ENCODE measurements at regions not wholly inside any gene's neighbourhood (a gene's known extent, or its start where the extent isn't known, plus 50 kb on each side); places are given as distances from the start of the nearest gene placed in this dataset.

GRCh38 chr17:5952518-5952917 lies 117.7 kb upstream of the WSCD1 start:
- Histone ChIP-seq H3K4me3 (ENCODE audit: low read depth, low read length) (no peak overlapping the region), H3K4me1 (ENCODE audit: control insufficient read depth, insufficient read depth, low read length) (no peaks in the 10 kb centered on the region), H3K9ac (ENCODE audit: low read depth, low read length) (no peak overlapping the region), H3K36me3 (ENCODE audit: control insufficient read depth, insufficient read depth, low read length) (no peaks in the 10 kb centered on the region), H3K27me3 (ENCODE audit: control insufficient read depth, insufficient read depth, low read length) (no peaks in the 10 kb centered on the region), H3K27ac (ENCODE audit: low read depth, low read length) (no peak overlapping the region), H3K9me3 (ENCODE audit: control insufficient read depth, insufficient read depth, low read length) (peaks cover 9% of the 10 kb centered on the region)

GRCh38 chr17:5955764-5956163 lies 114.4 kb upstream of the WSCD1 start:
- peaks cover 9% of the 10 kb centered on the region for H3K9me3 ChIP-seq (ENCODE audit: control insufficient read depth, insufficient read depth, low read length)
- no peak overlapping the region for H3K4me3 ChIP-seq (ENCODE audit: low read depth, low read length)
- H3K36me3 ChIP-seq (ENCODE audit: control insufficient read depth, insufficient read depth, low read length) = no peaks in the 10 kb centered on the region
- H3K4me1 ChIP-seq (ENCODE audit: control insufficient read depth, insufficient read depth, low read length) = peaks cover 5% of the 10 kb centered on the region; the same call in 1 of the 2 replicates
- no peak overlapping the region for H3K27ac ChIP-seq (ENCODE audit: low read depth, low read length)
- H3K9ac ChIP-seq (ENCODE audit: low read depth, low read length) = no peak overlapping the region
- no peaks in the 10 kb centered on the region for H3K27me3 ChIP-seq (ENCODE audit: control insufficient read depth, insufficient read depth, low read length)

DNA sequence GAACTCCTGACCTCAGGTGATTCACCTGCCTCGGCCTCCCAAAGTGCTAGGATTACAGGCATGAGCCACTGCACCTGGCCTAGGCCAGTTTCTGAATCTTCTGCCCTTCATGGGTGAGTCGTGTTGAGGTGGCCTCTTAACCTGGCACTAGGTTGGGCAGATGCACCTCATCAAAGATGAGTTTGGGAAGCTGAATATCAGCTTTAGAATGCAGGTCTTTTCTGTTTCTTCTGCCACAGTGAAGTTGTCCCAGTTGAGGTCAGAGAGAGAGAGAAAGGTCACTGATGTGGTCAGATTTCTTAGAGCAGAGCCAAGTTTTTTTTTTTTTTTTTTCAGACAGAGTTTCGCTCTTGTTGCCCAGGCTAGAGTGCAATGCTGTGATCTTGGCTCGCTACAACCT lies 111.3 kb upstream of the WSCD1 start:
- Histone ChIP-seq H3K9me3 (ENCODE audit: control insufficient read depth, insufficient read depth, low read length) (peaks cover 9% of the 10 kb centered on the region), H3K27me3 (ENCODE audit: control insufficient read depth, insufficient read depth, low read length) (no peaks in the 10 kb centered on the region), H3K9ac (ENCODE audit: low read depth, low read length) (no peak overlapping the region), H3K27ac (ENCODE audit: low read depth, low read length) (no peak overlapping the region), H3K36me3 (ENCODE audit: control insufficient read depth, insufficient read depth, low read length) (no peaks in the 10 kb centered on the region), H3K4me1 (ENCODE audit: control insufficient read depth, insufficient read depth, low read length) (peaks cover 5% of the 10 kb centered on the region; the same call in 1 of the 2 replicates), H3K4me3 (ENCODE audit: low read depth, low read length) (no peak overlapping the region)

DNA sequence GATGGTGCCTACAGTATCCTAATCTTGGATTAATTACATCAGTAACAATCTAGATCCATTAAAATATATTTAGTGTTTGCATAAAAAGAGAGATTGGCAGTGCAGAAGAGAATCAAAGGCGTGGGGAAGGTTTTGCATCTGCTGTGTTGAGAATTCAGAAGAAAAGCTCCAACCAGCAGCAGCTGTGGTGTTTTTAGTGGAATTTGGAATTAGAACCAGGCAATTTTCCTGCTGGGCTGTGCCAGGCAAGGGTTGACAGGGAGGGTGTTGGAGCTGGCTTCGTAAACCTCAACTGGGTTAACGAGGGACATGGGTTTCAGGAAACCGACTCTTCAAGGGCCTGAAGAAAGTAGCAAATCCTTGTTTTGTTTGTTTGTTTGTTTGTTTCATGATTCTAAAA lies 107.8 kb upstream of the WSCD1 start:
- Histone ChIP-seq H3K4me1 (ENCODE audit: control insufficient read depth, insufficient read depth, low read length) (peaks cover 5% of the 10 kb centered on the region; the same call in 1 of the 2 replicates), H3K9me3 (ENCODE audit: control insufficient read depth, insufficient read depth, low read length) (no peaks in the 10 kb centered on the region), H3K9ac (ENCODE audit: low read depth, low read length) (no peak overlapping the region), H3K27me3 (ENCODE audit: control insufficient read depth, insufficient read depth, low read length) (no peaks in the 10 kb centered on the region), H3K36me3 (ENCODE audit: control insufficient read depth, insufficient read depth, low read length) (no peaks in the 10 kb centered on the region), H3K4me3 (ENCODE audit: low read depth, low read length) (no peak overlapping the region), H3K27ac (ENCODE audit: low read depth, low read length) (no peak overlapping the region)

DNA sequence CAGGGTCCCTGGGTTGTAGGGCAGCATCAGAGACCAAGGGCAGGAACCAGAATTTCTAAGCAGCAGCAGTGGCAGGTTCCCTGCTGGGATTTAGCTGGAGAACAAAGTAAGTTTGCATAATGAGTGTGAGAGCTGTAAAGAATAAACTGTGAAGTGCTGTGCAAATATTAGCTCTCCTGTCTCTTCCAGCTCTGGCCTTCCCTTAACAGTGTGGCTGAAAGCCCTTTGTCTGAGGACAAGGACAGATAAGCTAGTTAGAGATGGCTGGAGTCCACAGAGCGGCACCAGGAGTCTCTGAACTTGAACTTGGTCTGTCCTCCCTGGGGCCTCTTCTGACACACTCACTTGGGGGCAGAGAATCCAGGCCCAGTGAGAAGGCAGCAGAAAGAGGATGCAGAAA lies 98.2 kb upstream of the WSCD1 start:
- H3K4me3 ChIP-seq (ENCODE audit: low read depth, low read length) = no peak overlapping the region
- H3K9me3 ChIP-seq (ENCODE audit: control insufficient read depth, insufficient read depth, low read length) = peaks cover 5% of the 10 kb centered on the region; the same call in 1 of the 2 replicates
- no peak overlapping the region for H3K27ac ChIP-seq (ENCODE audit: low read depth, low read length)
- H3K36me3 ChIP-seq (ENCODE audit: control insufficient read depth, insufficient read depth, low read length) = no peaks in the 10 kb centered on the region
- no peaks in the 10 kb centered on the region for H3K4me1 ChIP-seq (ENCODE audit: control insufficient read depth, insufficient read depth, low read length)
- no peaks in the 10 kb centered on the region for H3K27me3 ChIP-seq (ENCODE audit: control insufficient read depth, insufficient read depth, low read length)
- no peak overlapping the region for H3K9ac ChIP-seq (ENCODE audit: low read depth, low read length)

DNA sequence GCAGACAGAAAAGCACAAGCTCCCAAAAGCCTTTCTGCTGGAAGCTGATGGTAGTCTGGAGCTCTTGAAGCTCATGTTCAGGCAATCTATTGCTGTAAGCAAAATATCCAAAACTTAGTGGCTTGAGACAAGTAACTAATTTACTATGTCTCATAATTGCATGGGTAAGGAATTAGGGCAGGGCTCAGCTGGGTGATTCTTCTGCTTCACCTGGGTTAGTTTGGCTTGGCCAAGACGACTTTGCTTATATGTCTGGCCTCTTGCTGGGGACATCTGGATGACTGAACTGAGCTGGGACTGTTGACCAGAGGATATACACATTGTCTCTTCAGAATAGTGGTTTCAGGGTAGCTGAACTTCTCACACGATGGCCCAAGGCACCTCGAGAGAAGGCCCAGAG lies 96.8 kb upstream of the WSCD1 start:
- no peak overlapping the region for H3K4me3 ChIP-seq (ENCODE audit: low read depth, low read length)
- H3K36me3 ChIP-seq (ENCODE audit: control insufficient read depth, insufficient read depth, low read length) = no peaks in the 10 kb centered on the region
- H3K9me3 ChIP-seq (ENCODE audit: control insufficient read depth, insufficient read depth, low read length) = peaks cover 5% of the 10 kb centered on the region; the same call in 1 of the 2 replicates
- no peak overlapping the region for H3K27ac ChIP-seq (ENCODE audit: low read depth, low read length)
- H3K27me3 ChIP-seq (ENCODE audit: control insufficient read depth, insufficient read depth, low read length) = no peaks in the 10 kb centered on the region
- no peak overlapping the region for H3K9ac ChIP-seq (ENCODE audit: low read depth, low read length)
- no peaks in the 10 kb centered on the region for H3K4me1 ChIP-seq (ENCODE audit: control insufficient read depth, insufficient read depth, low read length)

- no peak overlapping the region for H3K9ac ChIP-seq (ENCODE audit: low read depth, low read length)
- no peak overlapping the region for H3K27ac ChIP-seq (ENCODE audit: low read depth, low read length)
- H3K27me3 ChIP-seq (ENCODE audit: control insufficient read depth, insufficient read depth, low read length) = no peaks in the 10 kb centered on the region
- H3K36me3 ChIP-seq (ENCODE audit: control insufficient read depth, insufficient read depth, low read length) = no peaks in the 10 kb centered on the region
- no peaks in the 10 kb centered on the region for H3K4me1 ChIP-seq (ENCODE audit: control insufficient read depth, insufficient read depth, low read length)
- no peak overlapping the region for H3K4me3 ChIP-seq (ENCODE audit: low read depth, low read length)
- H3K9me3 ChIP-seq (ENCODE audit: control insufficient read depth, insufficient read depth, low read length) = peaks cover 5% of the 10 kb centered on the region; the same call in 1 of the 2 replicates
Observed at GRCh38 chr17:5975661-5976060, 94.5 kb upstream of the WSCD1 start.

DNA sequence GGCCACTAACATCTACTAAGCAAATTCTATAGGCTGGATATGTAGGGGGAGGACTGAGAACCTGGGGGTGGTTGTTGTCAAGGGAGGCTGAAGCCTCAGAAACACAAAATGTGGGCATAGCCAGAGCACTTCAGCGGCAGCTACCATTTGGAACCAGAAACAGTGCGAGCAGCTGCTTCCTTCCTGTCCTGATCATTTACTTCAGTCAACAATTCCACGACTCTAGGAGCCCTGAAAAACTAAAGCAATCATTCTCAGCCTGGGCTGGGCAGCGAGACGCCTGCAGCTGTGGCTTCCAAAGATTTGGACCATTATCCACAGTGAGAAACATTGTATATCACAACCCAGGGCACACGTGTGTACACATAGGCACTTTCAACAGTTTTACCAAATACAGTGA lies 93.9 kb upstream of the WSCD1 start:
- Histone ChIP-seq H3K9me3 (ENCODE audit: control insufficient read depth, insufficient read depth, low read length) (peaks cover 5% of the 10 kb centered on the region; the same call in 1 of the 2 replicates), H3K9ac (ENCODE audit: low read depth, low read length) (no peak overlapping the region), H3K4me1 (ENCODE audit: control insufficient read depth, insufficient read depth, low read length) (no peaks in the 10 kb centered on the region), H3K27ac (ENCODE audit: low read depth, low read length) (no peak overlapping the region), H3K4me3 (ENCODE audit: low read depth, low read length) (no peak overlapping the region), H3K27me3 (ENCODE audit: control insufficient read depth, insufficient read depth, low read length) (no peaks in the 10 kb centered on the region), H3K36me3 (ENCODE audit: control insufficient read depth, insufficient read depth, low read length) (no peaks in the 10 kb centered on the region)

DNA sequence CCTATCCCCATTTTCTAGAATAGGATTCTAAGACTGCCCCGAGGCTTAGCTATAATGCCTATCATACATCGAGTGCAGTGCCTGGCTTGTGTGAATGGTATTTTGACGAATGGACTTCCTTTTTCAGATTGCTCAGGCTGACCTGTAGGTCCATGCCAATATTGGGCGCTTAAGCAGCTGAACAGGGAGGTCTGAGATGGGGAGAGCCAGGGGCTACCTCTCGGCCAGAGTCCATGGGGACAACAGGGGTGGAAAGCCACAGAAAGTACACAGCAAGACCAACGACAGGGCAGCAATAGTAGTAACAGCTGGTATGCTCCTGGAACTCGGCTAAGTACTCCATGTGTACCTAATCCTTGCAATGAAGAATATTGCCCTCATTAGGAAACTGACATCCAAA lies 91.7 kb upstream of the WSCD1 start:
- H3K9me3 ChIP-seq (ENCODE audit: control insufficient read depth, insufficient read depth, low read length) = peaks cover 2% of the 10 kb centered on the region; the same call in 1 of the 2 replicates
- no peak overlapping the region for H3K4me3 ChIP-seq (ENCODE audit: low read depth, low read length)
- H3K27ac ChIP-seq (ENCODE audit: low read depth, low read length) = no peak overlapping the region
- no peaks in the 10 kb centered on the region for H3K27me3 ChIP-seq (ENCODE audit: control insufficient read depth, insufficient read depth, low read length)
- H3K36me3 ChIP-seq (ENCODE audit: control insufficient read depth, insufficient read depth, low read length) = no peaks in the 10 kb centered on the region
- no peaks in the 10 kb centered on the region for H3K4me1 ChIP-seq (ENCODE audit: control insufficient read depth, insufficient read depth, low read length)
- no peak overlapping the region for H3K9ac ChIP-seq (ENCODE audit: low read depth, low read length)

DNA sequence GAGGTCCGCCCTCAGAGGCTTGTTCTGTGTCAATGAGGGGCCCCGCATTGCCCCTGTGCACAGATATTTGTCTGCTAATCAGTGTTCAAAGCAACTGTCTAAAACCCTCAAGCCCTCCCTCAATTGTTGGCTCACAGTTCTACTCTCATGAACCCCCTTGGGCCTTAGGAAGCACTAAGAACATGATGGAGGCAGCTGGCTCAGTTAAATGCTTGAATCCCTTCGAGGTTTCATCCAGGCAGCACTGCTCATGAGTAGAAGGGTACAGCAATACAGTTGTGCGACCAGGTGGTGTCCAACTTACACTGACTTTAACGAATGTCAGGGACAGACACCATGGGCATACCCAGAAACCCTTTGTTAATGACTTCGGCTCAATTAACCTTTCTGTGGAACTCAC lies 89.2 kb upstream of the WSCD1 start:
- no peaks in the 10 kb centered on the region for H3K36me3 ChIP-seq (ENCODE audit: control insufficient read depth, insufficient read depth, low read length)
- no peaks in the 10 kb centered on the region for H3K4me1 ChIP-seq (ENCODE audit: control insufficient read depth, insufficient read depth, low read length)
- H3K9me3 ChIP-seq (ENCODE audit: control insufficient read depth, insufficient read depth, low read length) = no peaks in the 10 kb centered on the region
- no peak overlapping the region for H3K9ac ChIP-seq (ENCODE audit: low read depth, low read length)
- H3K27me3 ChIP-seq (ENCODE audit: control insufficient read depth, insufficient read depth, low read length) = no peaks in the 10 kb centered on the region
- H3K27ac ChIP-seq (ENCODE audit: low read depth, low read length) = no peak overlapping the region
- H3K4me3 ChIP-seq (ENCODE audit: low read depth, low read length) = no peak overlapping the region

DNA sequence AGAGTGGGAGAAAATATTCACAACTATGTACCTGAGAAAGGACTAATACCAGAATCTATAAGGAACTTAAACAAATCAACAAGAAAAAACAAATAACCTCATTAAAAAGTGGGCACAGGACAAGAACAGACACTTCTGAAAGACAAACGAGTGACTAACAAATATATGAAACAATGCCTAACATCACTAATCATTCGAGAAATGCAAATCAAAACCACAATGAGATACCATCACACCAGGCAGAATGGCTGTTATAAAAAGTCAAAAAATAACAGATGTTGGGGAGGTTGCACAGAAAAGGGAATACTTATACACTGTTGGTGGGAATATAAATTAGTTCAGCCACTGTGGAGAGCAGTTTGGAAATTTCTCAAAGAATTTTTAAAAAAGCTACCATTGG lies 83.5 kb upstream of the WSCD1 start:
- H3K27ac ChIP-seq (ENCODE audit: low read depth, low read length) = no peak overlapping the region

GRCh38 chr17:6000426-6000825 lies 69.8 kb upstream of the WSCD1 start:
- no peaks in the 10 kb centered on the region for H3K36me3 ChIP-seq (ENCODE audit: control insufficient read depth, insufficient read depth, low read length)
- no peaks in the 10 kb centered on the region for H3K27me3 ChIP-seq (ENCODE audit: control insufficient read depth, insufficient read depth, low read length)
- H3K9me3 ChIP-seq (ENCODE audit: control insufficient read depth, insufficient read depth, low read length) = no peaks in the 10 kb centered on the region
- H3K4me1 ChIP-seq (ENCODE audit: control insufficient read depth, insufficient read depth, low read length) = no peaks in the 10 kb centered on the region
- no peak overlapping the region for H3K27ac ChIP-seq (ENCODE audit: low read depth, low read length)
- H3K4me3 ChIP-seq (ENCODE audit: low read depth, low read length) = no peak overlapping the region
- no peak overlapping the region for H3K9ac ChIP-seq (ENCODE audit: low read depth, low read length)

More for the DNA sequence above, 83.5 kb upstream of the WSCD1 start:
- H3K9me3 ChIP-seq (ENCODE audit: control insufficient read depth, insufficient read depth, low read length) = no peaks in the 10 kb centered on the region
- H3K9ac ChIP-seq (ENCODE audit: low read depth, low read length) = no peak overlapping the region
- H3K4me3 ChIP-seq (ENCODE audit: low read depth, low read length) = no peak overlapping the region
- no peaks in the 10 kb centered on the region for H3K27me3 ChIP-seq (ENCODE audit: control insufficient read depth, insufficient read depth, low read length)
- no peaks in the 10 kb centered on the region for H3K36me3 ChIP-seq (ENCODE audit: control insufficient read depth, insufficient read depth, low read length)
- H3K4me1 ChIP-seq (ENCODE audit: control insufficient read depth, insufficient read depth, low read length) = no peaks in the 10 kb centered on the region

All from HUES48 (cell line).